GM12801 (cell line): ENCODE measurements at regions not wholly inside any gene's neighbourhood (a gene's known extent, or its start where the extent isn't known, plus 50 kb on each side); places are given as distances from the start of the nearest gene placed in this dataset.

Experiments
- TF ChIP-seq, protein P1 (sequence below): IDR thresholded peaks from one replicate; pipeline ENCODE4 v1.5.1; 2011; ENCODE audit warnings: control low read depth; ENCODE audit not compliant: insufficient read length; ENCODE audit errors: extremely low read depth

DNA sequence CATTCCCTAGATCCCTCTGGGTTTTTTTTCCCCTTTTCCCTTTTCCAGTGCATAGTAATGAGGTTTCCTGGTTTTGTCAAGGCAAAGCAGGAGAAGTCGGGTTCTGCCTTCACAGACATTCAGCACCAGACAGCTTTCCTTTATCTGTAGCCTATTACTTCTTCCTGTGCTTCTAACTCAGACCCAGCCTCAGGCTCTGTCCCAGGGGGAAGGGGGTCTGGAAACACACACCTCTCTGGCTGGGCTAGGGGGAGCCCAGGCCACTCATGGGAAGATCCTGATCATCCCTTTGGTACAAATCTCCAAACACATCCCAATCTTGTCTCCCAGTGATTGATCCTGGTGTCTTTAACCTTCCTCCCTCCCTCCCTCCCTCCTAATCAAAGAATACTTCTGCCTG, 656.4 kb downstream of the LMO4 start:
- TF ChIP-seq, protein P1, sequence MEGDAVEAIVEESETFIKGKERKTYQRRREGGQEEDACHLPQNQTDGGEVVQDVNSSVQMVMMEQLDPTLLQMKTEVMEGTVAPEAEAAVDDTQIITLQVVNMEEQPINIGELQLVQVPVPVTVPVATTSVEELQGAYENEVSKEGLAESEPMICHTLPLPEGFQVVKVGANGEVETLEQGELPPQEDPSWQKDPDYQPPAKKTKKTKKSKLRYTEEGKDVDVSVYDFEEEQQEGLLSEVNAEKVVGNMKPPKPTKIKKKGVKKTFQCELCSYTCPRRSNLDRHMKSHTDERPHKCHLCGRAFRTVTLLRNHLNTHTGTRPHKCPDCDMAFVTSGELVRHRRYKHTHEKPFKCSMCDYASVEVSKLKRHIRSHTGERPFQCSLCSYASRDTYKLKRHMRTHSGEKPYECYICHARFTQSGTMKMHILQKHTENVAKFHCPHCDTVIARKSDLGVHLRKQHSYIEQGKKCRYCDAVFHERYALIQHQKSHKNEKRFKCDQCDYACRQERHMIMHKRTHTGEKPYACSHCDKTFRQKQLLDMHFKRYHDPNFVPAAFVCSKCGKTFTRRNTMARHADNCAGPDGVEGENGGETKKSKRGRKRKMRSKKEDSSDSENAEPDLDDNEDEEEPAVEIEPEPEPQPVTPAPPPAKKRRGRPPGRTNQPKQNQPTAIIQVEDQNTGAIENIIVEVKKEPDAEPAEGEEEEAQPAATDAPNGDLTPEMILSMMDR: no peak

DNA sequence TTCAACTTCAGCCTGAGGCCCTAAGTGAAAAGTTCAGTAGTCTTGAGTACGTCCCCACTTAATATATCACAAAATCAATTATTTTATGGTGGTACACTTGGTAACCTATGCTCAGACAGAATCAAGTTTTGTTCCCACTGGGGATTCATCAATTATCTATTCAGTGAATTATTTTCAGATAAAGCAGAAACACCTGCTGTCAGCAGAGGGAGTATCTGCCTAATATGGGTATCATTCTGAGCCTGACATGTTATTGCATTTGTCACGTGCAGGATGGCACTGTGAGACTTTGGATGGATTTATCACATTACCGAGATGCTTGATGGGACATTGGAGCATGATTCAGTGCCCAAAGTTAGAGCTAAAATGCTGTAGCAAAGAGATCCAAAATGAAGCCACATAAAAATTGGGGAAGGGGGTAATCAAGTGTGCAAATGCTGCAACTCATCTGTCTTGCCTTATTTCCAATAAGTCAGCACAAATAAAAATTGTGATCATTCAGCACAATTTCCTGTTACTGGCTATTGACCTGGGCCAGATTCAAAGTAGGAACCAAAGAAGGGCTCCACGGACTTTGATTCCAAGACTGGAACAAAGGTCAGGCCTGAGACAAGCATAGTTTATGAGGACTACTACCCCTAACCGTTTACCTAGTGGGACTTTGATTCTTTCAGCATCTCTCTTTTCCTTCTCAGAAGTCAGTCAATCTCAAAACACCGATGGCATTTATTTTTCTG, 657.6 kb downstream of the LMO4 start:
- TF ChIP-seq, protein P1: no peak

DNA sequence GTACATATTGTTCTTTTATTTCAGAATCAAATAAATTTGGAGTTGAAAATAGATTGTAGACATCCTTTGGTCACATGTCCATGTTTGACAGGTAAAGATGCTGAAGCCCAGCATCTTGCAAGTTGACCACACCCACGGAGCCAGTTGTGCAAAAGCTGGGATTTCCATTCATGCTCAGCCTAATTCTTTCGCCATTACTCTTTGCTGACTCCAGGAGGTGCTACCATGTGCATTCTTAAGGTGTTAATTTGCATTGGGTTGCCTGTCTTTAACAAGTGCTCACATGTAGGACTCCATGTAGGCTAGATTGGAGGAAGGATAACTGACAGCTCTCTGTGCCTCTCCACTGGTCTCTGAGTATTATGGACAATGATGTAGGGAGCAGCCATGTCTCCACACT, 660.7 kb downstream of the LMO4 start:
- TF ChIP-seq, protein P1: no peak

DNA sequence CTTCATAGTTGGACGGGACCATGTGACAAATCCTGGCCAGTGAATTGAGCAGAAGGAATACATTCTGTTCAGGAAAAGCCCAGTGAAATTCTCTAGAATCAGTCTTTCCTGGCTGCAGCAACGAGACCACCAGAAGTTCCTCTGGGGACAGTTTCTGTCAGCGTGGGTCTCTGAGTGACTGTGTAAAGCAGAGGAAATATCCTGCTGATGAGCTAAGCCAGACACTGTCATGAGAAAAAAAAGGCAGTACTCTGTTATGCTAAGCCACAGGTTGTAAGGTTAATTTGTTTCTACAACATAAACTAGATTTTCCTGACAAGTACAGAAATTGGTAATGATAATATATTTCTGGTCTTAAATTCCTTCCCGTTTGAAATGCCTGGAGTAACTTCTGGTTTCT, 664.4 kb downstream of the LMO4 start:
- TF ChIP-seq, protein P1: no peak

DNA sequence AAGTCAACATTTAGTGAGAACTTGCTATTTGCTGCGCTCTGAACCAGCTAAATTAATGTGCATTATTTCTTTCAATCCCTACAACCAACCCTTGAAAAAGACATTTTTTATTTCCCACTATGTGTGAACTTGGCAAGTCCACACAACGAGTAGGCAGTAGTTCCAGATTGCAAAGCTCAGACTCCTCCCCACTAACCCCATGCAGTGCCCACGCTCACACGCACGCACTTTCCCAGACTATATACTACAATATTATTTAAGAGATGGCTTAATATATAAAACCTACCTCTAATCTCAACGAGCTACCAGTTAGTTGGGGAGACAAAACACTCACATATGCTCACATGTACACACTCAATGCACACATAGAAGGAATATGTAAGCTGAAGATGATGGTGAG, 671.2 kb downstream of the LMO4 start:
- TF ChIP-seq, protein P1: no peak

DNA sequence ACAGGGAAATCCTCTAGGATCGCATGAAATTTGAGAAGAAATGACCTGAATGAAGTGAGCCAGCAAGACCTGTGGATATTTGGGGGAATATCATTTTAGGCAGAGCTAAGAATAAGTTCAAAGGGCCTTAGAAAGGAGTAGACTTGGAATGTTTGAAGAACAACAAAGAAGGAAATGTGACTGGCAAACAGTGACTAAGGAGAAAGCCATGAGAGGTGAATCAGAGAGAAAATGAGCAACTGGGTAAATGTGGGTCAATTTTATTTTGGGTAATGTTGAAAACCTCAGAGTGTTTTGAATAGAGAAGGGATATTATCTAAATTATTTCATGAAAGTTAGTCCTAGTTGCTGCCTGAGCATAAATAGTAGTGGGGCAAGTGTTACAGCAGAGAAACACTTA, 672.8 kb downstream of the LMO4 start:
- TF ChIP-seq, protein P1: no peak

DNA sequence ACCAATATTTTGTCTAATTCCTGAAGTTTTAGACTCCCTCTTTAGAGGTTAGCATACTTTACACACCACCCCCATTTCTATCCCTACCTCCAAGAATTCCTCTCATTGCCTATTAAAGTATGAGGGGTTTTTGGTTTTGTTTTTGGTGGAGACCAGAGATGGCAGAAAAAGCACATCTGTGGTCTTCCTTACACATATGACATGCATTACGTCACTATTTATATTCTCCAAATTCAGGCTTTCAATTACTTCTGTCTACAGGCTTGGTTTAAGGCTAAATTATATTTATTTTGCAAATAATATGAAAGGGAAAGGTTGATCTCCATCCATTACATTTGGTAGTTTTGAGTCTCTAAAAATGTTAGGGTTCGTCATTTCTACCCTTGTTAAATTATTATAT, 674.6 kb downstream of the LMO4 start:
- TF ChIP-seq, protein P1: no peak
